GM19467 (cell line): ENCODE measurements at regions not wholly inside any gene's neighbourhood (a gene's known extent, or its start where the extent isn't known, plus 50 kb on each side); places are given as distances from the start of the nearest gene placed in this dataset.
"Not testable (repeated sequence)": the region's sequence is repeated elsewhere in the genome, so short reads cannot be mapped to it uniquely, and the experiment has no call there.

Experiments used
- ATAC-seq: cut with Tn5 transposase; IDR thresholded peaks from one replicate; pipeline ENCODE4 v1.9.1; 2021; ENCODE audit warnings: mild to moderate bottlenecking, moderate library complexity; ENCODE audit not compliant: unreplicated experiment

- no peak for ATAC-seq
These were observed 79.9 kb upstream of the ATP1A1 start for GRCh38 chr1:116292929-116293725.

GRCh38 chr1:116297495-116298212, 75.4 kb upstream of the ATP1A1 start:
- no peak for ATAC-seq

GRCh38 chr1:116298213-116298579, 74.8 kb upstream of the ATP1A1 start:
- not testable (repeated sequence) for ATAC-seq

GRCh38 chr1:116298746-116299145, 74.3 kb upstream of the ATP1A1 start:
- ATAC-seq: no peak

- no peak for ATAC-seq
These were observed 73.8 kb upstream of the ATP1A1 start for GRCh38 chr1:116299248-116299647.

- no peak for ATAC-seq
These were observed 70.8 kb upstream of the ATP1A1 start for GRCh38 chr1:116302281-116302680.

GRCh38 chr1:116306102-116306501, 66.9 kb upstream of the ATP1A1 start:
- ATAC-seq: no peak

GRCh38 chr1:116306840-116307442, 66.1 kb upstream of the ATP1A1 start:
- ATAC-seq: no peak

- no peak for ATAC-seq
These were observed 64.8 kb upstream of the ATP1A1 start for GRCh38 chr1:116308276-116308675.

- no peak for ATAC-seq
These were observed 63.8 kb upstream of the ATP1A1 start for GRCh38 chr1:116309090-116309870.

- ATAC-seq: no peak
These were observed 62.9 kb upstream of the ATP1A1 start for GRCh38 chr1:116310180-116310579.

- no peak for ATAC-seq
These were observed 61.9 kb upstream of the ATP1A1 start for GRCh38 chr1:116311193-116311592.

- no peak for ATAC-seq
These were observed 61.0 kb upstream of the ATP1A1 start for GRCh38 chr1:116311756-116312680.

- ATAC-seq: no peak
These were observed 60.4 kb upstream of the ATP1A1 start for GRCh38 chr1:116312681-116313069.

GRCh38 chr1:116313776-116314175, 59.3 kb upstream of the ATP1A1 start:
- ATAC-seq: no peak

- ATAC-seq: no peak
These were observed 58.6 kb upstream of the ATP1A1 start for GRCh38 chr1:116314305-116314919.

GRCh38 chr1:116316373-116316772, 56.7 kb upstream of the ATP1A1 start:
- no peak for ATAC-seq

- ATAC-seq: no peak
These were observed 54.1 kb upstream of the ATP1A1 start for GRCh38 chr1:116318897-116319296.

GRCh38 chr1:116320874-116321273, 52.2 kb upstream of the ATP1A1 start:
- ATAC-seq: no peak

- no peak for ATAC-seq
These were observed 51.3 kb upstream of the ATP1A1 start for GRCh38 chr1:116321766-116322175.
